Brain microvascular endothelial cell (primary cell): ENCODE measurements at regions not wholly inside any gene's neighbourhood (a gene's known extent, or its start where the extent isn't known, plus 50 kb on each side); places are given as distances from the start of the nearest gene placed in this dataset.

Experiments used
- DNase-seq: peaks from one replicate; pipeline ENCODE4 v3.0.0-alpha.2; 2020
- H3K27ac ChIP-seq: fragments of 250-450 bp; sonication (Bioruptor Pico); 2 replicates; pipeline ENCODE4 v1.5.1; 2020; ENCODE audit warnings: mild to moderate bottlenecking, moderate library complexity
- H3K27me3 ChIP-seq: fragments of 250-450 bp; sonication (Bioruptor Pico); replicated peaks from 2 replicates; pipeline ENCODE4 v1.5.1; 2020; ENCODE audit warnings: mild to moderate bottlenecking
- H3K36me3 ChIP-seq: fragments of 250-450 bp; sonication (Bioruptor Pico); replicated peaks from 2 replicates; pipeline ENCODE4 v1.5.1; 2020; ENCODE audit warnings: mild to moderate bottlenecking
- H3K4me3 ChIP-seq: 2 replicates; pipeline ENCODE4 v1.5.1; 2011; ENCODE audit warnings: low read depth, mild to moderate bottlenecking, control low read depth, low read length, moderate library complexity
- CTCF ChIP-seq: IDR thresholded peaks from 2 replicates; pipeline ENCODE4 v1.5.1; 2011; ENCODE audit warnings: low read depth, mild to moderate bottlenecking, moderate library complexity, low read length, control low read depth, inconsistent platforms; ENCODE audit errors: missing control alignments
- in situ Hi-C: cut with HindIII; loops from 2 replicates; pipeline ENCODE4 v1.10.0; 2017; ENCODE audit warnings: low sequenced_read_pairs, low pct_ligation_motif_present

- no peak overlapping the region for H3K4me3 ChIP-seq
- in situ Hi-C loops: no loop called here
- DNase-seq: no peak
- no peak overlapping the region for H3K27ac ChIP-seq
- no peak for TF ChIP-seq CTCF
- no peaks in the 10 kb centered on the region for H3K27me3 ChIP-seq
- no peaks in the 10 kb centered on the region for H3K36me3 ChIP-seq
Measured at GRCh38 chr18:7480879-7481278, 86.2 kb upstream of the PTPRM start.

- no peaks in the 10 kb centered on the region for H3K27me3 ChIP-seq
- no peaks in the 10 kb centered on the region for H3K36me3 ChIP-seq
- no peak for TF ChIP-seq CTCF
- no peak overlapping the region for H3K4me3 ChIP-seq
- DNase-seq: no peak
- in situ Hi-C loops: no loop called here
- H3K27ac ChIP-seq: no peak overlapping the region
Measured at GRCh38 chr18:7482342-7482741, 84.8 kb upstream of the PTPRM start.

GRCh38 chr18:7485616-7486015 is 81.5 kb upstream of the PTPRM start:
- no peak overlapping the region for H3K4me3 ChIP-seq
- no peaks in the 10 kb centered on the region for H3K27me3 ChIP-seq
- in situ Hi-C loops: no loop called here
- no peak overlapping the region for H3K27ac ChIP-seq
- H3K36me3 ChIP-seq: no peaks in the 10 kb centered on the region
- no peak for DNase-seq
- no peak for TF ChIP-seq CTCF

GRCh38 chr18:7488571-7488970 is 78.5 kb upstream of the PTPRM start:
- no peak for DNase-seq
- H3K27me3 ChIP-seq: no peaks in the 10 kb centered on the region
- in situ Hi-C loops: no loop called here
- H3K36me3 ChIP-seq: no peaks in the 10 kb centered on the region
- H3K4me3 ChIP-seq: no peak overlapping the region
- H3K27ac ChIP-seq: no peak overlapping the region
- no peak for TF ChIP-seq CTCF

- no peak for TF ChIP-seq CTCF
- Histone ChIP-seq H3K27ac (no peak overlapping the region), H3K4me3 (no peak overlapping the region), H3K36me3 (no peaks in the 10 kb centered on the region), H3K27me3 (no peaks in the 10 kb centered on the region)
- no peak for DNase-seq
- in situ Hi-C loops: no loop called here
Measured at GRCh38 chr18:7490104-7490503, 77.0 kb upstream of the PTPRM start.

- Histone ChIP-seq H3K4me3 (no peak overlapping the region), H3K27me3 (no peaks in the 10 kb centered on the region), H3K36me3 (no peaks in the 10 kb centered on the region), H3K27ac (no peak overlapping the region)
- in situ Hi-C loops: no loop called here
- no peak for TF ChIP-seq CTCF
- DNase-seq: no peak
Measured at GRCh38 chr18:7492385-7492784, 74.7 kb upstream of the PTPRM start.
